Thyroid gland (tissue), 4 donors: ENCODE measurements at regions not wholly inside any gene's neighbourhood (a gene's known extent, or its start where the extent isn't known, plus 50 kb on each side); places are given as distances from the start of the nearest gene placed in this dataset.
"Not testable (repeated sequence)": the region's sequence is repeated elsewhere in the genome, so short reads cannot be mapped to it uniquely, and the experiment has no call there.

Experiments used
- DNase-seq, 2 donors: peaks; one replicate each; pipeline ENCODE4 v3.0.0-alpha.2; 2019
- H3K27ac ChIP-seq, 3 donors: fragments of 200-600 bp; sonication (generic); 1 replicate in 2 of 3; 2 replicates in 1 of 3; pipeline ENCODE4 v1.5.1; 2016 to 2019; ENCODE audit warnings: mild to moderate bottlenecking in 1 of 3, moderate library complexity in 1 of 3
- H3K27me3 ChIP-seq: fragments of 200-600 bp; sonication (generic); one replicate; pipeline ENCODE4 v1.5.1; 2019
- H3K36me3 ChIP-seq, 2 donors: fragments of 200-600 bp; sonication (generic); one replicate each; pipeline ENCODE4 v1.5.1; 2016 to 2019
- H3K4me1 ChIP-seq, 2 donors: fragments of 200-600 bp; sonication (generic); one replicate each; pipeline ENCODE4 v1.5.1; 2017 to 2019
- H3K4me3 ChIP-seq, 3 donors: fragments of 200-600 bp; sonication (generic); replicated peaks in 1 of 3; 1 replicate in 2 of 3; 2 replicates in 1 of 3; pipeline ENCODE4 v1.5.1; 2016; ENCODE audit warnings: mild to moderate bottlenecking in 1 of 3
- H3K9me3 ChIP-seq: fragments of 200-600 bp; sonication (generic); one replicate; pipeline ENCODE4 v1.5.1; 2017
- POLR2A ChIP-seq, 2 donors: fragments of 450-650 bp; IDR thresholded peaks; one replicate each; pipeline ENCODE4 v1.6.1; 2017; ENCODE audit warnings: antibody characterized with exemption in 2 of 2, mild to moderate bottlenecking in 2 of 2, moderate library complexity in 1 of 2
- WGBS, 2 donors: methylation state at CpG; one replicate each; pipeline ENCODE4 v1.1.5; 2017; 5-methylcytosine and 5-hydroxymethylcytosine counted together
- intact Hi-C: fragments of 100-400 bp; cut with DNase I; formaldehyde crosslinking; loops from one replicate; pipeline ENCODE4 v1.15.1; 2023
- TF ChIP-seq, protein P1 (sequence below), 6 experiments: fragments of 200-600 bp in 3 of 6; fragments of 450-650 bp in 3 of 6; sonication (generic) in 3 of 6; IDR thresholded peaks; one replicate each; pipeline ENCODE4 v1.5.1; 2016 to 2019; ENCODE audit warnings: antibody characterized with exemption in 6 of 6, mild to moderate bottlenecking in 2 of 6, inconsistent platforms in 1 of 6, moderate library complexity in 1 of 6

- intact Hi-C loops, result no loop called here
- TF ChIP-seq POLR2A (IDR thresholded peaks at IDR 0.05), result no peak
- TF ChIP-seq, protein P1, sequence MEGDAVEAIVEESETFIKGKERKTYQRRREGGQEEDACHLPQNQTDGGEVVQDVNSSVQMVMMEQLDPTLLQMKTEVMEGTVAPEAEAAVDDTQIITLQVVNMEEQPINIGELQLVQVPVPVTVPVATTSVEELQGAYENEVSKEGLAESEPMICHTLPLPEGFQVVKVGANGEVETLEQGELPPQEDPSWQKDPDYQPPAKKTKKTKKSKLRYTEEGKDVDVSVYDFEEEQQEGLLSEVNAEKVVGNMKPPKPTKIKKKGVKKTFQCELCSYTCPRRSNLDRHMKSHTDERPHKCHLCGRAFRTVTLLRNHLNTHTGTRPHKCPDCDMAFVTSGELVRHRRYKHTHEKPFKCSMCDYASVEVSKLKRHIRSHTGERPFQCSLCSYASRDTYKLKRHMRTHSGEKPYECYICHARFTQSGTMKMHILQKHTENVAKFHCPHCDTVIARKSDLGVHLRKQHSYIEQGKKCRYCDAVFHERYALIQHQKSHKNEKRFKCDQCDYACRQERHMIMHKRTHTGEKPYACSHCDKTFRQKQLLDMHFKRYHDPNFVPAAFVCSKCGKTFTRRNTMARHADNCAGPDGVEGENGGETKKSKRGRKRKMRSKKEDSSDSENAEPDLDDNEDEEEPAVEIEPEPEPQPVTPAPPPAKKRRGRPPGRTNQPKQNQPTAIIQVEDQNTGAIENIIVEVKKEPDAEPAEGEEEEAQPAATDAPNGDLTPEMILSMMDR (IDR thresholded peaks at IDR 0.05), result no peak
- Histone ChIP-seq H3K9me3 (no peaks in the 10 kb centered on the region), H3K27me3 (no peaks in the 10 kb centered on the region), H3K4me3 (no peak overlapping the region), H3K27ac (no peak overlapping the region), H3K4me1 (no peaks in the 10 kb centered on the region), H3K36me3 (no peaks in the 10 kb centered on the region)
- WGBS, 2 donors, result 85 to 94% methylated on average over 3 to 4 of the region's 4 CpGs
- no peak for DNase-seq
Measured at GRCh38 chr1:90349510-90349909, 354.6 kb downstream of the ZNF326 start.

DNA sequence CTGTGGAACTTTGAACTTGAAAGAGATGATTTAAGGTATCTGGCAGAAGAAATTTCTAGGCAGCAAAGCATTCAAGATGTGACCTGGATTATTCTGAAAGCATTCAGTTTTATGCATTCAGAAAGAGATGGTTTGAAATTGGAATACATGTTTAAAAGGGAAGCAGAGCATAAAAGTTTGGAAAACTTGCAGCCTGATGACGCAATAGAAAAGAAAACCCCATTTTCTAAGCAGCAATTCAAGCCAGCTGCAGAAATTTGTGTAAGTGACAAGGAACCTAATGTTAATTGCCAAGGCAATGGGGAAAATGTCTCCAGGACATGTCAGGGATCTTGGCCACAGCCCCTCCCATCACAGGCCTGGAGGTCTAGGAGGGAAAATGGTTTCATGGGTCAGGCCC, 354.0 kb downstream of the ZNF326 start:
- WGBS, 2 donors, result 94 to 98% methylated on average over 1 of the region's 1 CpG
- H3K36me3 ChIP-seq, result no peaks in the 10 kb centered on the region
- no peak overlapping the region for H3K4me3 ChIP-seq
- intact Hi-C loops, result no loop called here
- no peaks in the 10 kb centered on the region for H3K9me3 ChIP-seq
- no peak for TF ChIP-seq POLR2A (IDR thresholded peaks at IDR 0.05)
- TF ChIP-seq, protein P1 (IDR thresholded peaks at IDR 0.05), result no peak
- DNase-seq, result no peak
- no peak overlapping the region for H3K27ac ChIP-seq
- no peaks in the 10 kb centered on the region for H3K27me3 ChIP-seq
- H3K4me1 ChIP-seq, result no peaks in the 10 kb centered on the region

- 94% methylated on average over 2 of the region's 2 CpGs for WGBS, 2 donors
- DNase-seq, H3K36me3 ChIP-seq, H3K27me3 ChIP-seq, H3K27ac ChIP-seq, H3K9me3 ChIP-seq, intact Hi-C loops, H3K4me3 ChIP-seq, H3K4me1 ChIP-seq: not testable (repeated sequence)
Measured at GRCh38 chr1:90348459-90348858, 353.5 kb downstream of the ZNF326 start.

DNA sequence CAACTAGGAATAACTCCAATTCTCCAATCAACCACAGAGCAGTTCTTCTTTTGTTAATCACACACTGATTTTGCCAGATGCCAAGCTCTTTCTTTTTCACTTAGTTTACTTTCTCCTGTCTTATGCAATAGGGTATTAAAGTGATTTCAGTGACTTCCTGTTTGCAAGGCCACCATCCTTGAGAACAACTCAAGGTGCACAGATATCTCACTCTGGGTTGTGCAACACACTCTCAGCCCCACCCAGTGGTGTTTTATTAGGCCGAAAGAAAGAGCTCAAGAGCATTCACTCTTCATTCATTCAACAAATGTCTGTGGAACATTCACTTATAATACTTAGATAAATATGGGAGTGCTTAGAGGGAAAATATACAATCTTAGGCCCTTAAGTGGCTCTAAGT, 352.5 kb downstream of the ZNF326 start:
- H3K4me3 ChIP-seq, result no peak overlapping the region
- H3K36me3 ChIP-seq, result no peaks in the 10 kb centered on the region
- DNase-seq, result peak; percentile 9 to 14
- no peaks in the 10 kb centered on the region for H3K4me1 ChIP-seq
- no peak overlapping the region for H3K27ac ChIP-seq
- 39 to 47% methylated on average over 1 of the region's 1 CpG for WGBS, 2 donors
- TF ChIP-seq, protein P1 (IDR thresholded peaks at IDR 0.05), result no peak
- intact Hi-C loops, result no loop called here
- H3K27me3 ChIP-seq, result no peaks in the 10 kb centered on the region
- no peaks in the 10 kb centered on the region for H3K9me3 ChIP-seq

DNA sequence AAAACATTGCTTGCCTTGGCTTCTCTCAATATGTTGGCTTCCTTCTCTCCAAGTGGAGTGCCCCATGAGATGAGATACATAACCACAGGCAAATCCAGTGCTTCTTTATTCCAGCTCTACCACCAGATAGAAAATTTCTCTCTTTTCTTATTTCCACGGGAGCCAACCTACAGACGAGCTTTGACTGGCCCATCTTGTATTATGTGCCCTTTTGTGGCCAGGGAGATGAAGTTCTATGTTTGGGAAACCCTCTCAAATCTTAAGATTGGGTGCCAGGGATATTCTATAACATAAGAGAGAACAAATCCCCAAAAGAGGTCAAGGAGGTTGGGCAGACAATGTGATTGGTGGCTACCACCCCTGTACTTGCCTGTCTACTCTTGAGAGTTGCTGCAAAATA, 351.8 kb downstream of the ZNF326 start:
- H3K4me3 ChIP-seq, result no peak overlapping the region
- TF ChIP-seq, protein P1 (IDR thresholded peaks at IDR 0.05), result no peak
- TF ChIP-seq POLR2A (IDR thresholded peaks at IDR 0.05), result no peak
- no peaks in the 10 kb centered on the region for H3K36me3 ChIP-seq
- DNase-seq, result no peak
- no peak overlapping the region for H3K27ac ChIP-seq
- no peaks in the 10 kb centered on the region for H3K9me3 ChIP-seq
- intact Hi-C loops, result no loop called here
- no peaks in the 10 kb centered on the region for H3K4me1 ChIP-seq
- WGBS, 2 donors, result 74 to 98% methylated on average over 2 of the region's 2 CpGs
- H3K27me3 ChIP-seq, result no peaks in the 10 kb centered on the region

GRCh38 chr1:90346349-90346748, 351.4 kb downstream of the ZNF326 start:
- Histone ChIP-seq H3K4me1 (no peaks in the 10 kb centered on the region), H3K27me3 (no peaks in the 10 kb centered on the region), H3K36me3 (no peaks in the 10 kb centered on the region), H3K4me3 (no peak overlapping the region), H3K9me3 (no peaks in the 10 kb centered on the region), H3K27ac (no peak overlapping the region)
- intact Hi-C loops, result no loop called here
- no peak for DNase-seq
- WGBS, 2 donors, result 89 to 94% methylated on average over 1 of the region's 1 CpG
- TF ChIP-seq, protein P1 (IDR thresholded peaks at IDR 0.05), result no peak
- TF ChIP-seq POLR2A (IDR thresholded peaks at IDR 0.05), result no peak
